Tibial nerve (tissue), 4 donors: ENCODE measurements at regions not wholly inside any gene's neighbourhood (a gene's known extent, or its start where the extent isn't known, plus 50 kb on each side); places are given as distances from the start of the nearest gene placed in this dataset.

ENCODE experiments used
- EP300 ChIP-seq, 2 donors: sonication (generic); formaldehyde crosslinking; IDR thresholded peaks; one replicate each; pipeline ENCODE4 v1.6.1; 2017; ENCODE audit warnings: antibody characterized with exemption in 2 of 2, mild to moderate bottlenecking in 1 of 2
- TF ChIP-seq, protein P1 (sequence below), 5 experiments: fragments of 200-600 bp in 3 of 5; fragments of 450-650 bp in 2 of 5; sonication (generic) in 3 of 5; IDR thresholded peaks; one replicate each; pipeline ENCODE4 v1.5.1; 2016 to 2019; ENCODE audit warnings: antibody characterized with exemption in 5 of 5, mild to moderate bottlenecking in 3 of 5, moderate library complexity in 2 of 5

- TF ChIP-seq, protein P1, sequence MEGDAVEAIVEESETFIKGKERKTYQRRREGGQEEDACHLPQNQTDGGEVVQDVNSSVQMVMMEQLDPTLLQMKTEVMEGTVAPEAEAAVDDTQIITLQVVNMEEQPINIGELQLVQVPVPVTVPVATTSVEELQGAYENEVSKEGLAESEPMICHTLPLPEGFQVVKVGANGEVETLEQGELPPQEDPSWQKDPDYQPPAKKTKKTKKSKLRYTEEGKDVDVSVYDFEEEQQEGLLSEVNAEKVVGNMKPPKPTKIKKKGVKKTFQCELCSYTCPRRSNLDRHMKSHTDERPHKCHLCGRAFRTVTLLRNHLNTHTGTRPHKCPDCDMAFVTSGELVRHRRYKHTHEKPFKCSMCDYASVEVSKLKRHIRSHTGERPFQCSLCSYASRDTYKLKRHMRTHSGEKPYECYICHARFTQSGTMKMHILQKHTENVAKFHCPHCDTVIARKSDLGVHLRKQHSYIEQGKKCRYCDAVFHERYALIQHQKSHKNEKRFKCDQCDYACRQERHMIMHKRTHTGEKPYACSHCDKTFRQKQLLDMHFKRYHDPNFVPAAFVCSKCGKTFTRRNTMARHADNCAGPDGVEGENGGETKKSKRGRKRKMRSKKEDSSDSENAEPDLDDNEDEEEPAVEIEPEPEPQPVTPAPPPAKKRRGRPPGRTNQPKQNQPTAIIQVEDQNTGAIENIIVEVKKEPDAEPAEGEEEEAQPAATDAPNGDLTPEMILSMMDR (IDR thresholded peaks at IDR 0.05), result no peak
- TF ChIP-seq EP300 (IDR thresholded peaks at IDR 0.05), result no peak
Measured at GRCh38 chr7:37537439-37537838, 88.8 kb upstream of the ELMO1 start.
